Fibroblast of the conjunctiva (primary cell): ENCODE measurements at regions not wholly inside any gene's neighbourhood (a gene's known extent, or its start where the extent isn't known, plus 50 kb on each side); places are given as distances from the start of the nearest gene placed in this dataset.
"Not testable (repeated sequence)": the region's sequence is repeated elsewhere in the genome, so short reads cannot be mapped to it uniquely, and the experiment has no call there.

Source experiments
- DNase-seq: peaks from one replicate; pipeline ENCODE4 v3.0.0-alpha.2; 2010; ENCODE audit warnings: low read depth

- DNase-seq, result no peak
These were observed 465.5 kb downstream of the XIRP2 start for GRCh38 chr2:167353605-167354280.

GRCh38 chr2:167345559-167345958 is 457.3 kb downstream of the XIRP2 start:
- no peak for DNase-seq

- no peak for DNase-seq
These were observed 454.5 kb downstream of the XIRP2 start for GRCh38 chr2:167342769-167343168.

- no peak for DNase-seq
These were observed 452.0 kb downstream of the XIRP2 start for GRCh38 chr2:167340322-167340721.

- DNase-seq, result no peak
These were observed 447.9 kb downstream of the XIRP2 start for GRCh38 chr2:167336213-167336612.

GRCh38 chr2:167335541-167335992 is 447.3 kb downstream of the XIRP2 start:
- DNase-seq, result no peak

- DNase-seq, result no peak
These were observed 446.0 kb downstream of the XIRP2 start for GRCh38 chr2:167334146-167334742.

- DNase-seq, result no peak
These were observed 445.0 kb downstream of the XIRP2 start for GRCh38 chr2:167333245-167333644.

GRCh38 chr2:167332358-167332757 is 444.1 kb downstream of the XIRP2 start:
- no peak for DNase-seq

- no peak for DNase-seq
These were observed 443.5 kb downstream of the XIRP2 start for GRCh38 chr2:167331636-167332232.

GRCh38 chr2:167328808-167329207 is 440.5 kb downstream of the XIRP2 start:
- DNase-seq, result not testable (repeated sequence)

GRCh38 chr2:167322795-167323194 is 434.5 kb downstream of the XIRP2 start:
- DNase-seq, result no peak

- no peak for DNase-seq
These were observed 430.3 kb downstream of the XIRP2 start for GRCh38 chr2:167318581-167318980.

GRCh38 chr2:167310442-167310841 is 422.2 kb downstream of the XIRP2 start:
- no peak for DNase-seq
